Activated CD8-positive, alpha-beta memory T cell treated with anti-CD3 and anti-CD28 coated beads for 24 hours (primary cell): ENCODE measurements at regions not wholly inside any gene's neighbourhood (a gene's known extent, or its start where the extent isn't known, plus 50 kb on each side); places are given as distances from the start of the nearest gene placed in this dataset.

Source experiments
- DNase-seq: peaks from one replicate; pipeline ENCODE4 v3.0.0-alpha.2; 2020

DNA sequence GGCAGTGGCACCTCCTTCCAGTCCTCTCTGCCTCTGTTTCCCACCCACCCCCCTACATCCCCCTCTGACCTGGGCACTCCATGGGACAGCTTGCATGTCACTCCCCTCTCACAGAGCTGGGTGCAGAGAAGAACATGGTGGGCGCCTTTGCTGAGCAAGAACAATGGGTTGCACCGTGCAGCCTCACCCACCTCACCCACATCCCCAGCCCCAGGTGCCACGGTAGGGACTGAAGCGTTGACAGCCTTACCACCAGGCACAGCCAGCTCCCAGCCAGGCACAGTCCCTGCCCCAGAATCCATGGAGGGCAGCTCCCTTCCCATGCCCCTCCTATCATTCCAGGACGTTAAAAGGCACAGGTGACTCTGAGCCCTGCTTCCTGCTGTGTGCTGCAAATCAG lies 93.1 kb upstream of the VSTM2B start:
- no peak for DNase-seq

DNA sequence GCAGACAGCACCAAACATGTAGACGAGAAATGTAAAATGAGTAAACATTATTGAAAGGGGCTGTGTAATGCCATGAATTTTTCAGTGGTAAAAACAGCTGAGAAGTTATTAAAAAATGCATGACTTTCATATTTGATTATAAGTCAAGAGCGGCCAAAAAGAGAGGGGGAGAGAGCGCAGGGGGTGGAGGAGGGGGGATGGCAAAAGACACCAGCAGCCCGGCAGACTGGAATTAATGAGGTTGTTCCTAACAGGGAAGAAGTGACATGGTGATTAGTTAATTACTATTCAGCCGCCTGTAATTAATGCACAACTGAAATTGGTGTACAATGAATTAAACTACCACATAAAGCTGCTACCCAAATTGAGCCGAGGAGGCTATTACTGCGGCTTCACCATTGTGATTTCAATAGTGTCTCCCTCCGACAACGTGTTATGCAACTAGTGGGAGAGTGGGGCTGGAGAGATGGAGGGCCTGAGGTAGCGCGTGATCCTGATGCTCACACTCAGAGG lies 89.1 kb upstream of the VSTM2B start:
- no peak for DNase-seq

DNA sequence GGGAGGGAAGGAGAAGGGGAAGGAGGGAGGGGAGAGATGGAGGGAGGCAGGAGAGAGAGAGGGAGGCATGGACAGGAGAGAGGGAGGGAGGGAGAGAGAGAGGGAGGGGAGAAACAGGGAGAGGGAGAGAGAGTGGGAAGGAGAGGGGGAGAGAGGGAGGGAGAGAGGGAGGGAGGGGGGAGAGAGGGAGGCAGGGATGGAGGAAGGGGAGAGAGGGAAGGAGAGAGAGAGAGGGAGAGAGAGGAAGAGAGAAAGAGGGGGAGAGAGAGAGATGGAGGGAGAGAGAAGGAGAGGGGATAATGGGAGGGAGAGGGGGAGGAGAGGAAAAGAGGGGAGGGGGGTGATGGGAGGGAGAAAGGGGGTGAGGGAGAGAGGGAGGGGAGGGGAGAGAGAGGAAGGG lies 86.8 kb upstream of the VSTM2B start:
- DNase-seq = no peak

DNA sequence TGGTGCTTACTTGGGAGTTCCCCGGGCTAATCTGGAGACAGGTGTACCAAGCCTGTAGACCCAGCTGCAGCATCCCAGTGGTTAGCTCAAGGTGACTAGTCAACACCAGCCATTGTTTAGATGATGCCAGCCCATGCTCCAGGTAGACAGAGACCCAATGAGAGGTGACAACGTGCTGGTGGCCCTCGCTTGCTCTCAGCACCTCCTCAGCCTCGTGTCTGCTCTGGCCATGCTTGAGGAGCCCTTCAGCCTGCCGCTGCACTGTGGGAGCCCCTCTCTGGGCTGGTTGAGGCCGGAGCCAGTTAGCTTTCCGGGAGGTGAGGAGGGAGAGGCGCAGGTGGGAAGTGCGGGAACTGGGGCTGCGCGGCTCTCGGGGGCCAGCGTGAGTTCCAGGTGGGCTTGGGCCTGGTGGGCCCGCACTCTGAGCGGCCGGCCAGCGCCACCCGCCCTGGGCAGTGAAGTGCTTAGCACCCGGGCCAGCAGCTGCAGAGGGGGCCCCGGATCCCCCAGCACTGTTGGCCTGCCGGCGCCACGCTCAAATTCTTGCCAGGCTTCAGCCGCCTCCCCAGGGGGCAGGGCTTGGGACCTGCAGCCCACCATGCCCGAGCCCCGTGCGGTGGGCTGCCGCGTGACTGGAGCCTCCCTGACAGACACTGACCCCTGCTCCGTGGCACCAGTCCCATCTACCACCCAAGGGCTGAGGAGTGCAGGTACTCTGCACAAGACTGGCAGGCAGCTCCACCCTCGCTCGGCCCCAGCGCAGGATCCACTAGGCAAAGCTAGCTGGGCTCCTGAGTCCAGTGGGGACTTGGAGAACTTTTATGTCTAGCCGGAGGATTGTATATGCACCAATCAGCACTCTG lies 85.9 kb upstream of the VSTM2B start:
- no peak for DNase-seq

DNA sequence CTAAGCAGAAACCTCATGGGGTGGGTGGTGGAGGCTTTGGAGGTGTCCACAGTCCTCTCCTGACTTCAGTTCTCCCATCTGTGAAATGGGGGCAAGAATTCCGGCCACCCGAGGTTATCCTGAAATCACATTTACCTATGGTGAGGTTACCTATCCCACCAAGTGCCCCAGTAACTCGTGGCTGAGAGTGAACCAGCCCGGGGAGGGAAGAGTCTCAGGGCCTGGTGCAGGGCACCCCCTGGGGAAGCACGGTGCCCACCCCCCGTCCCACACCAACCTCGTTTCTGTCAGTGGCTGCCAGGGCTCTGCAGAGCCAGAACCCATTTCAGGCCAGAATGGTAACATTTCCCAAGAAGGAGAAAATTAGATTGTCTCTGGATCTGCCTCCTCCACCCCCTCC lies 83.7 kb upstream of the VSTM2B start:
- DNase-seq = no peak

DNA sequence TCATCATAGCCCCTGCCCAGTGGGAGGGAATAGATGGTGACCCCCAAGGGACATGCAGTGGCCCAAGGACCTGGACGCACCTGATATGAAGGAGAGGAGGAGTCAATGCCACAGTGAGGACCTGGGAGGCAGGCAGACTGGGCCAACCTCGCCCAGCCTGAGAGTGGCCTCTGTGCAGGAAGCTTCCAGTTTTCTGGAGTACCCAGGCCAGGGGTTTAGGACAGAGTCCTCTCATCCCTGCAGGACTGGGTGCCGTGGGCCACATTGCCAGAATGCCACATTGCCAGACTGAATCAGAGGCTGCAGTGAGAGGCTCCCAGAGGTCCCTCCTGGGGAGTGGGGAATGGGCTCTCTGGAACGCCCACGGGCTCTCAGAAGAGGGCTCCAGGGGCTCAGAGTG lies 82.9 kb upstream of the VSTM2B start:
- DNase-seq = no peak

DNA sequence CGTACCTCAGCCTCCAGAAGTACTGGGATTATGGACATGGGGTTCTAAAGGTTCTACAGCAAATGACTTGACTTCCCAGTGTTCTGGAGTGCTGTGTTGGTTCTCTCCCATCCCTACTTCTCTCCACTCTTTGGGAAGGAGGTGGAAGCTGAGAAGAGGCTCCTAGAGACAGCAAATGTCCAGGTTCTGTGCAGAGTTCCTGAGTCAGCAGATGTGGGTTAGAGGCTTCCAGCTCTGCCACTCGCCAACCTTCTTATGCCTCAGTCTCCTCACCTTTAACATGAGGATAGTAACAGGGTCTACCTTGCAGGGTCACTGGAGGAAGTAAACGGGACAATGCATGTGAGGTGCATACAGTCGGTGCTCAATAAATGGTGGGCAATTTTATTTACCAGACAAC lies 80.5 kb upstream of the VSTM2B start:
- peak; percentile 24 for DNase-seq

DNA sequence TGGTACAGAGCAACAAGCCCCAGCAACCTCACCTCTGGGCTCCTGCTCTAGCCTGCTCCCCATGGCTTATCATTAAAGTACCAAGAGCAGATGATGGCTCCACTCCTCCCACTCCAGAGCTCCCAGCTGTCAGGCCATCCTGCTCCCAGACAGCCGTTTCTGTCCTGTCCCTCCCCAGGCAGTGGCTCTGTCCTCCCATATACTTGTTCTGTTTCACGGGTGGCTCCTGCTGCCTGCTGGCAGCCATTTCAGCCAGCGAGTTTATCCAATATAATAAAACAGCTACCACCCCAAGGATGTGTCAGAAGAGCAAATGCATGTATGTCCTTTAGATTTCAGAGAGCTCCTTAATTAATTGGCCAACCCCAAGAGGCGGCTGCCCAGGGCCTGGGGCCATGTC lies 79.4 kb upstream of the VSTM2B start:
- DNase-seq = peak; percentile 21

DNA sequence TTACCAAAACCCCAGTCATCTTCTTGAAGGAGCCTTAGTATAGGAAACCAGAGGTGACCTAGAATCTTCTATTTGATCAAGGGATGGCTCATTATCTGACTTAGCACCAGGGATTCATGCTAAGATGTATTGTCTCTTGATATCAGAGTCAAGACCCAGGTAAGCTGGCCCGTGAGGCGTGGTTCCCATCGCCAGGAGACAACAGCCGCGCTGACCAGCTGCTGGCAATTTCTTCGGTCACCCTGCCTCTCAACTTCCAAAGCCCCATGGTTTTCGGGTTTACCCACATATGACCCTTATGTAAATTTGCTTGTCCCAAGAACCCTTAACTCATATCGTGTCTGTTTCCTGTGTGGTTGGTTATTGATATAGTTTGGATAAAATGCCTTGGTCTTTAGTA lies 77.7 kb upstream of the VSTM2B start:
- DNase-seq = no peak

DNA sequence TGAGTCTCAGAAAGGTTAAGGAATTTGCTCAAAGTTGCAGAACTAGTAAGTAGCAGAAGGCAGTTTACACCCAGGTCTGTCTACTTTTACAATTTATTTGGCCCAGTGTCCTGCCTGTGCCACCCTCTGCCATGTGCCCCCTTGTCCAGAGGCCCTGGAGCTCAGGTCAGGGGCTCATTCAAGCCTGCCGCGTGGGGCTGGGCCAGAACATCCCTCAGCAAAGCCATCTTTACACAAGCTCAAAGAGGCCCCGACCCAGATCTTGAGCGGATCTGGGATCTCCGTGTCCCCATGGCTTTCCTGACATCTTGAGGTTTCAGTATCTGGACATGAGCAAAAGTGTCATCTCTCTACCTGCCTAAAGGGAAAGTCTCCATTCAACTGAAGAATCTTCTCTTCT lies 76.4 kb upstream of the VSTM2B start:
- DNase-seq = no peak

DNA sequence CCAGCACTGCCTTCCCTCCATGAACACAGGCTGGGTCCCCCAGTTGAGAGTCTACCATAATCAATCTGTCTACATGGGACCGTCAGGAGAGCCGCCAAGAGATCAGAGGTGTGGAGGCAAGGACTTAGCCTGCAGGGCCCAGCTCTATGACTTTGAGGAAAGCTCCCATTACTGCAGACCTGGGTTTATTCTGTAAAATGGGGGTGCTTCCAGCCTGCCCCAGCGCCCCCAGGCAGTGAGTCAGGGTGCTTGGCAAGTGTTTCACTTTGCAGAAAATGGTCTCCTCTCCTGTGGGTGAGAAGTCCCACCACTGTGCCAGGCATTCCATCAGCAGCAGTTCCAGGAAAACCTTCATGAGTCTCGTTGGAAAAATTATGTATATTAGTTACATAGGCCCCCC lies 75.5 kb upstream of the VSTM2B start:
- DNase-seq = no peak

DNA sequence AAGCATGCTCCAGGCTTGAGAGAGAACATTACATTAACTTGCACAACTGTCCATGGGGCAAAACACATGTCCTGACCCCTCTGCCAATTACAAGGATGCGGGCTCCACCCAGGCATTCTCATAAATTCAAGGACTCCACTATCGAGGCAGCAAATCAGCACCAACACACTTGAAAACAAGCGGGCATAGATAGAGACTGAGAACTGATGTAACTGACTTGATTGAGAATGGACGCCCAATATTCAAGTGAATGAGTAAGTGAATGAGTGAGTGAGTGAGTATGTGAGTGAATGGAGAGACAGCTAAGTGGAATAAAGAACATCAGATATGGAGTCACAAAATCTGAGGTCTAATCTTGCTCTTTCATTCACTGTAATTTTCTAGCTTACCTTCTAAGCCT lies 75.0 kb upstream of the VSTM2B start:
- no peak for DNase-seq

DNA sequence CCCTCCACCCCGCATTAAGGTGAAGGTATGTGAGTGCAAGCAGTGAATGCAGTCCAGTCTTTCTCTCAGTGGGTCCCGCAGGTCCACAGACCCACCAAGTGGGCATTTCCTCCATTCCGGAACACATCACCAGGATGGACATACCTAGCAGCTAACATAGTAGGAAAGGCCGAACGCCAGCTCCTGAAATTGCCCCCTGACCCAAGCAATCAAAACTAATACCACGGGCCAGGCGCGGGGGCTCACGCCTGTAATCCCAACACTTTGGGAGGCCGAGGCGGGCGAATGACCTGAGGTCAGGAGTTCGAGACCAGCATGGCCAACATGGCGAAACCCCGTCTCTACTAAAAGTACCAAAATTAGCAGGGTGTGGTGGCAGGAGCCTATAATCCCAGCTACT lies 71.7 kb upstream of the VSTM2B start:
- DNase-seq = no peak

DNA sequence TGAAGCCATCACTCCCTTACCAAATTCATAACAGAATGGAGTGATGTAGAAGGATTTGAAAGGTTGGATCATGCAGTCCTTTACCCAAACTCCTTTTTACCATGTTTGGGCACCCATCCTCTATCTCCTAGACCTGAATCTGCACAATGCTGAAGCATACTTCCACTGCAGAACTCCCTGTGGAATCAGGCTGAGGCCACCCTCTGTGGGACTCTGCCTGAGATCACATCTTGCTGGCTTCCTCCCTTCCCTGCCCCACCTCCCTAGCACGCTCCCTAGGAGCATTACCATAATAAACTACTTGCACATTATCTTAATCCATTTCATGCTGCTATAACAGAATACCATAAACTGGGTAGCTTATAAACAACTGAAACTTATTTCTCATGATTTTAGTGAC lies 68.4 kb upstream of the VSTM2B start:
- no peak for DNase-seq

DNA sequence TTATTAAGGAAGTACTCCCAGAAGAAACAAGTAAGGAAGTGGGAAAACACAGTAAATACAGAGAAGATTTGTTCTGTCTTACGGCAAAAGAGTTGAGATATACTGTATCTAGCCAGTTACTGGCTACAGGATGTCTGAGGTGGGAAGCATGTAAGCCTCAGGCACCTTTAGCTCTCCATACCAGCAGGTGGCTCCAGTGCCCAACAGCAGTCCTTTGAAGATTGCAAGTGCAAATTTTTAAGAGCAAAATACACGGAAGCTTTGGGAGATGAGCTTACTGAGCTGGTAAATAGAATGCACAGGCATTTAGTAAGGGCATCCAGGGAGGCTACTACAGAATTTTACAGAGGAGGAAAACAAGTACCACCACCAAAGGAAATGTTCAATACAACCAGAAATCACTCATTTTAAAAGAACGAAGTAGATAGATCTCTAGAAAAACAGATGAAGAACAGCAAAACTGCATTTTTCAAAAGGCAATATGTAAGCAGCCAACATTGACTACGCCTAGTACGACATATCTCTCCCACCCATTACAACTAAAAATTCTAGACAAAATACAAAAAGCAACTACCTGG lies 57.9 kb upstream of the VSTM2B start:
- DNase-seq = no peak

DNA sequence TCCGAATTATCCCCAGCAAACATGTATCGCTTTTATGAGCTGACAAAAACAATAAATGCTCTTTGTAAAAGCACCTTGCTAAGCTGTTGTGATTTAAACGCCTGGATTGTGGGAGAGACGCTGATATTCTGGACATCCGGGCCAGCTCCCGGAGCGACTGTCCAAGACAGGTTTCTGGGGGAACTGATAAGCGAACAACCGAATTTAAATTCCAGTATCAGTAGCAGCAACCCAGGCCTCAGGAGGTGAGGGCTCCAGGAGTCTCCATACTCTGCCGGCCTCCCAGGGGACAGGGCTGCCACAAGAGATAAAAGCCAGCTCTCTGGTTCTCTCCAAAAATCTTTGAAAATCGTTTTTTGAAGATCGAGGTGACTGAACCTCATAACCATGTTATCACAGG lies 50.3 kb upstream of the VSTM2B start:
- DNase-seq = no peak
